ES-I3 (cell line): ENCODE measurements at regions not wholly inside any gene's neighbourhood (a gene's known extent, or its start where the extent isn't known, plus 50 kb on each side); places are given as distances from the start of the nearest gene placed in this dataset.
A peak's percentile ranks its signal among the peaks of the same experiment; 100 is the strongest.

Source experiments
- H3K36me3 ChIP-seq: 2 replicates; pipeline ENCODE4 v1.6.1; 2013; ENCODE audit warnings: mild to moderate bottlenecking, low read length, control low read depth, moderate library complexity; ENCODE audit not compliant: insufficient read depth
- H3K4me1 ChIP-seq: 2 replicates; pipeline ENCODE4 v1.6.1; 2013; ENCODE audit warnings: mild to moderate bottlenecking, control low read depth, low read length; ENCODE audit not compliant: insufficient read depth
- H3K9ac ChIP-seq: 2 replicates; pipeline ENCODE4 v1.6.1; 2013; ENCODE audit warnings: low read depth, mild to moderate bottlenecking, low read length, moderate library complexity
- H3K9me3 ChIP-seq: 2 replicates; pipeline ENCODE4 v1.6.1; 2013; ENCODE audit warnings: mild to moderate bottlenecking, low read length, moderate library complexity; ENCODE audit not compliant: control insufficient read depth, insufficient read depth

GRCh38 chr3:14590569-14590968, 50.4 kb upstream of the GRIP2 start:
- Histone ChIP-seq H3K9ac (no peak overlapping the region), H3K4me1 (peaks cover 10% of the 10 kb centered on the region), H3K36me3 (no peaks in the 10 kb centered on the region), H3K9me3 (no peaks in the 10 kb centered on the region)

- H3K4me1 ChIP-seq, result peaks cover 10% of the 10 kb centered on the region
- no peak overlapping the region for H3K9ac ChIP-seq
- H3K36me3 ChIP-seq, result no peaks in the 10 kb centered on the region
- no peaks in the 10 kb centered on the region for H3K9me3 ChIP-seq
Observed at GRCh38 chr3:14592390-14592789, 52.2 kb upstream of the GRIP2 start.

GRCh38 chr3:14592836-14593235, 52.7 kb upstream of the GRIP2 start:
- H3K4me1 ChIP-seq, result peaks cover 10% of the 10 kb centered on the region
- no peaks in the 10 kb centered on the region for H3K36me3 ChIP-seq
- H3K9ac ChIP-seq, result no peak overlapping the region
- no peaks in the 10 kb centered on the region for H3K9me3 ChIP-seq

GRCh38 chr3:14594234-14594633, 54.1 kb upstream of the GRIP2 start:
- Histone ChIP-seq H3K9ac (no peak overlapping the region), H3K36me3 (no peaks in the 10 kb centered on the region), H3K9me3 (no peaks in the 10 kb centered on the region), H3K4me1 (peaks cover 10% of the 10 kb centered on the region)

GRCh38 chr3:14595561-14595960, 55.4 kb upstream of the GRIP2 start:
- Histone ChIP-seq H3K36me3 (no peaks in the 10 kb centered on the region), H3K4me1 (0 out of 2 replicates have a peak, but pooled peaks cover 3% of the 10 kb centered on the region), H3K9me3 (no peaks in the 10 kb centered on the region), H3K9ac (no peak overlapping the region)

- Histone ChIP-seq H3K9me3 (no peaks in the 10 kb centered on the region), H3K4me1 (no peaks in the 10 kb centered on the region), H3K9ac (no peak overlapping the region), H3K36me3 (no peaks in the 10 kb centered on the region)
Observed at GRCh38 chr3:14597266-14597665, 54.3 kb upstream of the CCDC174 start.

- Histone ChIP-seq H3K4me1 (no peaks in the 10 kb centered on the region), H3K36me3 (no peaks in the 10 kb centered on the region), H3K9ac (no peak overlapping the region), H3K9me3 (no peaks in the 10 kb centered on the region)
Observed at GRCh38 chr3:14598143-14598569, 53.4 kb upstream of the CCDC174 start.

GRCh38 chr3:14599488-14599887, 52.1 kb upstream of the CCDC174 start:
- Histone ChIP-seq H3K9ac (no peak overlapping the region), H3K36me3 (no peaks in the 10 kb centered on the region), H3K9me3 (no peaks in the 10 kb centered on the region), H3K4me1 (peaks cover 2% of the 10 kb centered on the region; the same call in 1 of the 2 replicates)

GRCh38 chr3:14600075-14600474, 51.5 kb upstream of the CCDC174 start:
- Histone ChIP-seq H3K9me3 (no peaks in the 10 kb centered on the region), H3K9ac (no peak overlapping the region), H3K36me3 (no peaks in the 10 kb centered on the region), H3K4me1 (peaks cover 8% of the 10 kb centered on the region; the same call in 1 of the 2 replicates)

GRCh38 chr3:14600856-14601610, 50.5 kb upstream of the CCDC174 start:
- H3K36me3 ChIP-seq, result no peaks in the 10 kb centered on the region
- no peak overlapping the region for H3K9ac ChIP-seq
- H3K9me3 ChIP-seq, result no peaks in the 10 kb centered on the region
- H3K4me1 ChIP-seq, result peaks cover 10% of the 10 kb centered on the region; the same call in 1 of the 2 replicates

GRCh38 chr3:14601692-14602005, 49.9 kb upstream of the CCDC174 start:
- H3K9ac ChIP-seq, result peak overlapping the region; percentile 61; the same call in 1 of the 2 replicates
- H3K4me1 ChIP-seq, result peaks cover 11% of the 10 kb centered on the region; the same call in 1 of the 2 replicates
- no peaks in the 10 kb centered on the region for H3K36me3 ChIP-seq
- H3K9me3 ChIP-seq, result no peaks in the 10 kb centered on the region
